MM.1S (cell line): ENCODE measurements at regions not wholly inside any gene's neighbourhood (a gene's known extent, or its start where the extent isn't known, plus 50 kb on each side); places are given as distances from the start of the nearest gene placed in this dataset.

ENCODE experiments used
- DNase-seq: peaks from one replicate; pipeline ENCODE4 v3.0.0-alpha.2; 2015
- H2AFZ ChIP-seq: fragments of 300-600 bp; sonication (generic); 2 replicates; pipeline ENCODE4 v1.6.0; 2016; ENCODE audit warnings: antibody characterized with exemption, low read length
- H3F3A ChIP-seq: fragments of 300-600 bp; sonication (generic); 2 replicates; pipeline ENCODE4 v1.6.1; 2016; ENCODE audit warnings: mild to moderate bottlenecking, antibody characterized with exemption, low read length, moderate library complexity, mixed read lengths; ENCODE audit not compliant: insufficient read depth
- H3K27ac ChIP-seq: fragments of 300-600 bp; sonication (generic); 2 replicates; pipeline ENCODE4 v1.5.1; 2016; ENCODE audit warnings: mild to moderate bottlenecking, low read length
- H3K27me3 ChIP-seq: fragments of 300-600 bp; sonication (generic); replicated peaks from 2 replicates; pipeline ENCODE4 v1.6.0; 2016; ENCODE audit warnings: low read length; ENCODE audit not compliant: insufficient read depth
- H3K36me3 ChIP-seq: fragments of 300-600 bp; sonication (generic); replicated peaks from 2 replicates; pipeline ENCODE4 v1.6.1; 2016; ENCODE audit warnings: mild to moderate bottlenecking, low read length, mixed read lengths; ENCODE audit not compliant: insufficient read depth
- H3K4me1 ChIP-seq: fragments of 300-600 bp; sonication (generic); 2 replicates; pipeline ENCODE4 v1.6.1; 2016; ENCODE audit warnings: low read length, mixed read lengths
- H3K4me2 ChIP-seq: fragments of 300-600 bp; sonication (generic); 2 replicates; pipeline ENCODE4 v1.6.0; 2016; ENCODE audit warnings: low read depth, low read length
- H3K4me3 ChIP-seq: fragments of 300-600 bp; sonication (generic); 2 replicates; pipeline ENCODE4 v1.5.1; 2016; ENCODE audit warnings: low read length, mixed read lengths
- H3K79me2 ChIP-seq: fragments of 300-600 bp; sonication (generic); 2 replicates; pipeline ENCODE4 v1.6.1; 2016; ENCODE audit warnings: mixed run types, low read length, mixed read lengths
- H3K9ac ChIP-seq: fragments of 300-600 bp; sonication (generic); 2 replicates; pipeline ENCODE4 v1.6.1; 2016; ENCODE audit warnings: low read length, mixed read lengths
- H3K9me2 ChIP-seq: fragments of 300-600 bp; sonication (generic); replicated peaks from 2 replicates; pipeline ENCODE4 v1.6.1; 2016; ENCODE audit warnings: mild to moderate bottlenecking, low read length, mixed read lengths; ENCODE audit not compliant: insufficient read depth
- H3K9me3 ChIP-seq: fragments of 300-600 bp; sonication (generic); replicated peaks from 2 replicates; pipeline ENCODE4 v1.6.1; 2016; ENCODE audit warnings: mild to moderate bottlenecking, low read length, mixed read lengths; ENCODE audit not compliant: insufficient read depth
- H4K20me1 ChIP-seq: fragments of 300-600 bp; sonication (generic); 2 replicates; pipeline ENCODE4 v1.6.1; 2016; ENCODE audit warnings: mild to moderate bottlenecking, low read length, moderate library complexity, mixed read lengths; ENCODE audit not compliant: insufficient read depth
- EZH2 ChIP-seq: fragments of 300-600 bp; sonication (generic); optimal IDR thresholded peaks from 2 replicates; pipeline ENCODE3; 2017; ENCODE audit warnings: low read depth, mild to moderate bottlenecking, antibody characterized with exemption, low read length, mixed read lengths
- EZH2phosphoT487 ChIP-seq: fragments of 300-600 bp; sonication (generic); IDR thresholded peaks from 2 replicates; pipeline ENCODE4 v1.6.1; 2018; ENCODE audit warnings: antibody characterized with exemption, low read length
- TF ChIP-seq, protein P1 (sequence below): fragments of 300-600 bp; sonication (generic); IDR thresholded peaks from 2 replicates; pipeline ENCODE4 v1.5.1; 2016; ENCODE audit warnings: antibody characterized with exemption, low read length, mixed read lengths

DNA sequence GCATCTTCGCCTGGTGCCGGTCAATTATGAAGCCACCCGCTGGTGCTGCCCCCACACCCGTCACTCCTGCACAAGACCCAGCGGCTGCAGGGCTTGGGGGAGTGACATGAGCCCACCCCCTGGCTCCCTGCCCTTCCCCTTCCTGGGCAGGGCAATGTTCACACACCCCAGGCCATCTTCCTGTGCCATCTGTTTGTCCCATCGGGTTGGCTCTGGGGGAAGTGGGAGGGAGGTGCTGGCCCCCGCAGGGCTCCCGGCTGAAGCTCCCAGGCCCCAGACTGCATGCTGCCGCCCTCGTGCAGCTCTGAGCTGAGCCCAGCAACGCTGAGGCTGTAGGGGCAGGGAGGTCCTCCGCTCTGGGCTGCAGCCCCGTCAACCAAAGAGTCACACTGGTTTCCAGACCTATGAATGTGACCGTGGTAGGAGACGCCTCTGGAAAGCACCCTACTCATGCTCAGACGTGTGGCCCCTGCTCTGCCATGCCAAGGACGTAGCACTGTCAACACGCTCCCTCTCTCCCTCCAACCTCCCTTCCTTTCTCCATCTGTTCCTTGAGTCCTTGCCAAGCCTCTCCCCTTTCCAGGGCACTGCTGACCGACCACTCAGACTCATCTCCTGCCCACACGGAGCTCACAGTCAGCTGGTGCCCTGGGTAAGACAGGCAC is 140.4 kb downstream of the ENGASE start:
- no peak for DNase-seq
- H4K20me1 ChIP-seq: no peaks in the 10 kb centered on the region
- no peaks in the 10 kb centered on the region for H3F3A ChIP-seq
- no peak for TF ChIP-seq EZH2phosphoT487
- no peak for TF ChIP-seq EZH2
- TF ChIP-seq, protein P1, sequence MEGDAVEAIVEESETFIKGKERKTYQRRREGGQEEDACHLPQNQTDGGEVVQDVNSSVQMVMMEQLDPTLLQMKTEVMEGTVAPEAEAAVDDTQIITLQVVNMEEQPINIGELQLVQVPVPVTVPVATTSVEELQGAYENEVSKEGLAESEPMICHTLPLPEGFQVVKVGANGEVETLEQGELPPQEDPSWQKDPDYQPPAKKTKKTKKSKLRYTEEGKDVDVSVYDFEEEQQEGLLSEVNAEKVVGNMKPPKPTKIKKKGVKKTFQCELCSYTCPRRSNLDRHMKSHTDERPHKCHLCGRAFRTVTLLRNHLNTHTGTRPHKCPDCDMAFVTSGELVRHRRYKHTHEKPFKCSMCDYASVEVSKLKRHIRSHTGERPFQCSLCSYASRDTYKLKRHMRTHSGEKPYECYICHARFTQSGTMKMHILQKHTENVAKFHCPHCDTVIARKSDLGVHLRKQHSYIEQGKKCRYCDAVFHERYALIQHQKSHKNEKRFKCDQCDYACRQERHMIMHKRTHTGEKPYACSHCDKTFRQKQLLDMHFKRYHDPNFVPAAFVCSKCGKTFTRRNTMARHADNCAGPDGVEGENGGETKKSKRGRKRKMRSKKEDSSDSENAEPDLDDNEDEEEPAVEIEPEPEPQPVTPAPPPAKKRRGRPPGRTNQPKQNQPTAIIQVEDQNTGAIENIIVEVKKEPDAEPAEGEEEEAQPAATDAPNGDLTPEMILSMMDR: no peak
- H3K27ac ChIP-seq: no peak overlapping the region
- no peak overlapping the region for H3K4me3 ChIP-seq
- no peak overlapping the region for H3K9ac ChIP-seq
- no peaks in the 10 kb centered on the region for H3K9me2 ChIP-seq
- H3K4me1 ChIP-seq: no peaks in the 10 kb centered on the region
- no peaks in the 10 kb centered on the region for H3K9me3 ChIP-seq
- H3K79me2 ChIP-seq: no peaks in the 10 kb centered on the region
- no peak overlapping the region for H3K4me2 ChIP-seq
- no peak overlapping the region for H2AFZ ChIP-seq
- peaks cover 98% of the 10 kb centered on the region for H3K27me3 ChIP-seq
- H3K36me3 ChIP-seq: no peaks in the 10 kb centered on the region

DNA sequence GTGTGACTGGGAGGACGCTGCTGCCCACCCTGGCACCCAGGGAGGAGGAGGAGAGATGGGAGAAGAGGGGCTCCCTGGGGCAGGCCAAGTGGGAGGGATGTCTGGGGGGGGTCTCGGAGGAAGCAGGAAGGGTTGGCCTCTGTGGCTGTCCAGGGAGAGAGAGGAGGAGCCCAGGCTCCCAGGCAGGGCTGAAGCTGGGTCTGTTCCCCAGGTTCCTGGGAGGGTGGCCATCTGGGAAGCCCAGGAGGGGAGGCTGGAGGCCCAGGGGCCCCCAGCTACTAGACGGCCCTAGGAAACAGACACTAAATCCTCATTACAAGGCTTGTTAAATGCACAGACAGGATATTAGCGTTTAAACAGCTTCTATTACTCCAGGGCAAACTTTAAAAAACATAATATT is 139.8 kb downstream of the ENGASE start:
- Histone ChIP-seq H3K27me3 (peaks cover 98% of the 10 kb centered on the region), H3K4me2 (no peak overlapping the region), H3K4me1 (no peaks in the 10 kb centered on the region), H2AFZ (no peak overlapping the region), H3K79me2 (no peaks in the 10 kb centered on the region), H3K36me3 (no peaks in the 10 kb centered on the region), H3K4me3 (no peak overlapping the region), H3K9me2 (no peaks in the 10 kb centered on the region), H3K9me3 (no peaks in the 10 kb centered on the region), H3F3A (no peaks in the 10 kb centered on the region), H3K9ac (no peak overlapping the region), H3K27ac (no peak overlapping the region), H4K20me1 (no peaks in the 10 kb centered on the region)
- TF ChIP-seq, protein P1: no peak
- TF ChIP-seq EZH2: no peak
- TF ChIP-seq EZH2phosphoT487: no peak
- no peak for DNase-seq

DNA sequence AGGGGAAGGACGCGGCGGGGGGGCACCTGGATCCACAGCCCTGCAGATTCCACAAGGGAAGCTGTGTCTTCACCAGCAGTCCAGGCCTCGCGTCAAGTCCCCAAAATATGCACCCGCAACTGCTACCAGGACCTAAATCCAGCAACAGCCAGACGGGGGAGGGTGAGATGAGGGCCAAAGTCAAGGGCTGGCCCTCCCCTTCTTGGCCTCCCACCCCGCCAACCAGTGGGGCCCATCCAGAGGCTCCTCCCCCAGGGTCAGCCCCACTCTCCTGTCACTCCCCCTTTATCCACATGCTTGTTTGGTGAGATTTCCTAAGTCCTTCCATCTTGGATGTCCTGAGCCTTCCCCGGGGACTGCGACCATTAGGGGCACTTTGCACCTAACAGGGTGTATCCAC is 138.7 kb downstream of the ENGASE start:
- H2AFZ ChIP-seq: no peak overlapping the region
- no peaks in the 10 kb centered on the region for H4K20me1 ChIP-seq
- no peak for TF ChIP-seq EZH2phosphoT487
- TF ChIP-seq, protein P1: no peak
- no peak for TF ChIP-seq EZH2
- DNase-seq: no peak
- H3K4me2 ChIP-seq: no peak overlapping the region
- no peak overlapping the region for H3K9ac ChIP-seq
- H3K36me3 ChIP-seq: no peaks in the 10 kb centered on the region
- H3K27ac ChIP-seq: no peak overlapping the region
- H3K79me2 ChIP-seq: no peaks in the 10 kb centered on the region
- H3K9me2 ChIP-seq: no peaks in the 10 kb centered on the region
- no peaks in the 10 kb centered on the region for H3K9me3 ChIP-seq
- no peaks in the 10 kb centered on the region for H3K4me1 ChIP-seq
- H3K27me3 ChIP-seq: peaks cover 97% of the 10 kb centered on the region
- H3F3A ChIP-seq: no peaks in the 10 kb centered on the region
- H3K4me3 ChIP-seq: no peak overlapping the region
